WTC11 (cell line): ENCODE measurements at regions not wholly inside any gene's neighbourhood (a gene's known extent, or its start where the extent isn't known, plus 50 kb on each side); places are given as distances from the start of the nearest gene placed in this dataset.

Experiments used
- ATAC-seq: fragments of 200-7000 bp; cut with Tn5 transposase; 2 replicates; pipeline ENCODE4 v1.10.0; 2021; ENCODE audit warnings: mild to moderate bottlenecking, moderate library complexity
- CTCF ChIA-PET: fragments of 300-600 bp; sonication (Branson Sonifier 250); formaldehyde crosslinking; loops from one replicate; lab custom pipeline; 2021; ENCODE audit warnings: antibody characterized with exemption; lab: Charles Lee
- POLR2A ChIA-PET: fragments of 350-600 bp; sonication (Branson Sonifier 250); formaldehyde crosslinking; loops from one replicate; lab custom pipeline; 2021; ENCODE audit warnings: antibody characterized with exemption; lab: Charles Lee
- DNase-seq: peaks from one replicate; pipeline ENCODE4 v3.0.0; 2021; ENCODE audit warnings: low spot score
- H3K27ac Mint-ChIP-seq: 2 replicates; pipeline ENCODE4 v1.8.0; 2021; ENCODE audit warnings: mixed read lengths
- H3K27me3 Mint-ChIP-seq: 2 replicates; pipeline ENCODE4 v1.8.0; 2021; ENCODE audit warnings: low read depth, mild to moderate bottlenecking, moderate library complexity, mixed read lengths
- H3K36me3 Mint-ChIP-seq: 2 replicates; pipeline ENCODE4 v1.8.0; 2021; ENCODE audit warnings: mixed read lengths
- H3K4me1 Mint-ChIP-seq: 2 replicates; pipeline ENCODE4 v1.8.0; 2022; ENCODE audit warnings: mixed read lengths
- H3K4me3 Mint-ChIP-seq: 2 replicates; pipeline ENCODE4 v1.8.0; 2021; ENCODE audit warnings: mild to moderate bottlenecking, moderate library complexity, mixed read lengths
- H3K9me3 Mint-ChIP-seq: 2 replicates; pipeline ENCODE4 v1.8.0; 2021; ENCODE audit warnings: mixed read lengths
- ARID4B ChIP-seq: sonication (generic); formaldehyde crosslinking; IDR thresholded peaks from 2 replicates; pipeline ENCODE4 v1.8.0; 2023; ENCODE audit warnings: missing genetic modification reagents, mild to moderate bottlenecking, borderline replicate concordance
- ATF6 ChIP-seq: sonication (generic); formaldehyde crosslinking; IDR thresholded peaks from 2 replicates; pipeline ENCODE4 v1.8.1; 2023; ENCODE audit warnings: mild to moderate bottlenecking, missing genetic modification reagents
- CBFB ChIP-seq: sonication (generic); formaldehyde crosslinking; IDR thresholded peaks from 2 replicates; pipeline ENCODE4 v1.8.1; 2022; ENCODE audit warnings: mild to moderate bottlenecking, low read depth, missing genetic modification reagents
- ETV6 ChIP-seq: sonication (generic); formaldehyde crosslinking; IDR thresholded peaks from 2 replicates; pipeline ENCODE4 v1.8.1; 2022; ENCODE audit warnings: mild to moderate bottlenecking, missing genetic modification reagents
- GTF2I ChIP-seq: fragments of 250-450 bp; sonication (Bioruptor Pico); conservative IDR thresholded peaks from 2 replicates; pipeline ENCODE4 v1.4.0; 2021; ENCODE audit warnings: mild to moderate bottlenecking
- MXD4 ChIP-seq: fragments of 250-450 bp; sonication (Bioruptor Pico); IDR thresholded peaks from 2 replicates; pipeline ENCODE4 v1.8.0; 2021; ENCODE audit warnings: mild to moderate bottlenecking, moderate library complexity, borderline replicate concordance
- MYBL2 ChIP-seq: sonication (generic); formaldehyde crosslinking; IDR thresholded peaks from 2 replicates; pipeline ENCODE4 v1.8.1; 2023; ENCODE audit warnings: mild to moderate bottlenecking, moderate library complexity, missing genetic modification reagents
- OVOL2 ChIP-seq: fragments of 250-450 bp; sonication (Bioruptor Pico); IDR thresholded peaks from 2 replicates; pipeline ENCODE4 v1.9.0; 2021; ENCODE audit warnings: mild to moderate bottlenecking, borderline replicate concordance
- TEAD1 ChIP-seq: sonication (generic); formaldehyde crosslinking; IDR thresholded peaks from 2 replicates; pipeline ENCODE4 v1.8.0; 2022; ENCODE audit warnings: mild to moderate bottlenecking, missing genetic modification reagents
- ZNF138 ChIP-seq: sonication (generic); formaldehyde crosslinking; conservative IDR thresholded peaks from 2 replicates; pipeline ENCODE4 v1.8.1; 2022; ENCODE audit warnings: mild to moderate bottlenecking, moderate library complexity, missing genetic modification reagents
- ZNF219 ChIP-seq: sonication (generic); formaldehyde crosslinking; IDR thresholded peaks from 2 replicates; pipeline ENCODE4 v1.8.0; 2023; ENCODE audit warnings: missing genetic modification reagents, mild to moderate bottlenecking, borderline replicate concordance
- TF ChIP-seq, protein P1 (sequence below): sonication (generic); formaldehyde crosslinking; IDR thresholded peaks from 2 replicates; pipeline ENCODE4 v1.8.1; 2022; ENCODE audit warnings: missing genetic modification reagents, borderline replicate concordance
- TF ChIP-seq, protein P2 (sequence below): sonication (generic); formaldehyde crosslinking; IDR thresholded peaks from 2 replicates; pipeline ENCODE4 v1.8.1; 2022; ENCODE audit warnings: low read depth, missing genetic modification reagents, borderline replicate concordance
- TF ChIP-seq, protein P3 (sequence below): sonication (generic); formaldehyde crosslinking; conservative IDR thresholded peaks from 2 replicates; pipeline ENCODE4 v1.8.1; 2023; ENCODE audit warnings: mild to moderate bottlenecking, low read depth, missing genetic modification reagents, moderate library complexity
- TF ChIP-seq, protein P4 (sequence below): sonication (generic); formaldehyde crosslinking; IDR thresholded peaks from 2 replicates; pipeline ENCODE4 v1.8.1; 2023; ENCODE audit warnings: mild to moderate bottlenecking, missing genetic modification reagents, moderate library complexity

GRCh38 chr6:149135809-149136208, 181.7 kb upstream of the TAB2 start (continued):
- no peak for TF ChIP-seq ARID4B (CRISPR knock-in tag)
- TF ChIP-seq MXD4 (CRISPR knock-in tag) = no peak
- TF ChIP-seq CBFB (CRISPR knock-in tag) = no peak
- TF ChIP-seq ATF6 (CRISPR knock-in tag) = no peak

- Mint-ChIP-seq H3K4me3 (no peak overlapping the region), H3K9me3 (no peaks in the 10 kb centered on the region), H3K36me3 (no peaks in the 10 kb centered on the region), H3K27me3 (peaks cover 5% of the 10 kb centered on the region; the same call in 1 of the 2 replicates), H3K4me1 (no peaks in the 10 kb centered on the region), H3K27ac (no peak overlapping the region)
- DNase-seq = no peak
- POLR2A ChIA-PET = no interaction called here
- ATAC-seq = no peak
- CTCF ChIA-PET = no interaction called here
- TF ChIP-seq, protein P1, sequence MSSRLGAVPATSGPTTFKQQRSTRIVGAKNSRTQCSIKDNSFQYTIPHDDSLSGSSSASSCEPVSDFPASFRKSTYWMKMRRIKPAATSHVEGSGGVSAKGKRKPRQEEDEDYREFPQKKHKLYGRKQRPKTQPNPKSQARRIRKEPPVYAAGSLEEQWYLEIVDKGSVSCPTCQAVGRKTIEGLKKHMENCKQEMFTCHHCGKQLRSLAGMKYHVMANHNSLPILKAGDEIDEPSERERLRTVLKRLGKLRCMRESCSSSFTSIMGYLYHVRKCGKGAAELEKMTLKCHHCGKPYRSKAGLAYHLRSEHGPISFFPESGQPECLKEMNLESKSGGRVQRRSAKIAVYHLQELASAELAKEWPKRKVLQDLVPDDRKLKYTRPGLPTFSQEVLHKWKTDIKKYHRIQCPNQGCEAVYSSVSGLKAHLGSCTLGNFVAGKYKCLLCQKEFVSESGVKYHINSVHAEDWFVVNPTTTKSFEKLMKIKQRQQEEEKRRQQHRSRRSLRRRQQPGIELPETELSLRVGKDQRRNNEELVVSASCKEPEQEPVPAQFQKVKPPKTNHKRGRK (CRISPR knock-in tag) = no peak
- TF ChIP-seq OVOL2 (no peak), TEAD1 (CRISPR knock-in tag) (no peak), MYBL2 (CRISPR knock-in tag) (no peak), ZNF138 (no peak), ZNF219 (CRISPR knock-in tag) (no peak), ETV6 (CRISPR knock-in tag) (no peak), GTF2I (CRISPR knock-in tag) (no peak)
- TF ChIP-seq, protein P2, sequence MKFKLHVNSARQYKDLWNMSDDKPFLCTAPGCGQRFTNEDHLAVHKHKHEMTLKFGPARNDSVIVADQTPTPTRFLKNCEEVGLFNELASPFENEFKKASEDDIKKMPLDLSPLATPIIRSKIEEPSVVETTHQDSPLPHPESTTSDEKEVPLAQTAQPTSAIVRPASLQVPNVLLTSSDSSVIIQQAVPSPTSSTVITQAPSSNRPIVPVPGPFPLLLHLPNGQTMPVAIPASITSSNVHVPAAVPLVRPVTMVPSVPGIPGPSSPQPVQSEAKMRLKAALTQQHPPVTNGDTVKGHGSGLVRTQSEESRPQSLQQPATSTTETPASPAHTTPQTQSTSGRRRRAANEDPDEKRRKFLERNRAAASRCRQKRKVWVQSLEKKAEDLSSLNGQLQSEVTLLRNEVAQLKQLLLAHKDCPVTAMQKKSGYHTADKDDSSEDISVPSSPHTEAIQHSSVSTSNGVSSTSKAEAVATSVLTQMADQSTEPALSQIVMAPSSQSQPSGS = no peak
- TF ChIP-seq, protein P3, sequence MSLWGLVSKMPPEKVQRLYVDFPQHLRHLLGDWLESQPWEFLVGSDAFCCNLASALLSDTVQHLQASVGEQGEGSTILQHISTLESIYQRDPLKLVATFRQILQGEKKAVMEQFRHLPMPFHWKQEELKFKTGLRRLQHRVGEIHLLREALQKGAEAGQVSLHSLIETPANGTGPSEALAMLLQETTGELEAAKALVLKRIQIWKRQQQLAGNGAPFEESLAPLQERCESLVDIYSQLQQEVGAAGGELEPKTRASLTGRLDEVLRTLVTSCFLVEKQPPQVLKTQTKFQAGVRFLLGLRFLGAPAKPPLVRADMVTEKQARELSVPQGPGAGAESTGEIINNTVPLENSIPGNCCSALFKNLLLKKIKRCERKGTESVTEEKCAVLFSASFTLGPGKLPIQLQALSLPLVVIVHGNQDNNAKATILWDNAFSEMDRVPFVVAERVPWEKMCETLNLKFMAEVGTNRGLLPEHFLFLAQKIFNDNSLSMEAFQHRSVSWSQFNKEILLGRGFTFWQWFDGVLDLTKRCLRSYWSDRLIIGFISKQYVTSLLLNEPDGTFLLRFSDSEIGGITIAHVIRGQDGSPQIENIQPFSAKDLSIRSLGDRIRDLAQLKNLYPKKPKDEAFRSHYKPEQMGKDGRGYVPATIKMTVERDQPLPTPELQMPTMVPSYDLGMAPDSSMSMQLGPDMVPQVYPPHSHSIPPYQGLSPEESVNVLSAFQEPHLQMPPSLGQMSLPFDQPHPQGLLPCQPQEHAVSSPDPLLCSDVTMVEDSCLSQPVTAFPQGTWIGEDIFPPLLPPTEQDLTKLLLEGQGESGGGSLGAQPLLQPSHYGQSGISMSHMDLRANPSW (CRISPR knock-in tag) = no peak
- TF ChIP-seq, protein P4, sequence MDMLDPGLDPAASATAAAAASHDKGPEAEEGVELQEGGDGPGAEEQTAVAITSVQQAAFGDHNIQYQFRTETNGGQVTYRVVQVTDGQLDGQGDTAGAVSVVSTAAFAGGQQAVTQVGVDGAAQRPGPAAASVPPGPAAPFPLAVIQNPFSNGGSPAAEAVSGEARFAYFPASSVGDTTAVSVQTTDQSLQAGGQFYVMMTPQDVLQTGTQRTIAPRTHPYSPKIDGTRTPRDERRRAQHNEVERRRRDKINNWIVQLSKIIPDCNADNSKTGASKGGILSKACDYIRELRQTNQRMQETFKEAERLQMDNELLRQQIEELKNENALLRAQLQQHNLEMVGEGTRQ (CRISPR knock-in tag) = no peak
Observed at GRCh38 chr6:149136273-149136912, 181.1 kb upstream of the TAB2 start.
